ENCODE measurements at regions not wholly inside any gene's neighbourhood (a gene's known extent, or its start where the extent isn't known, plus 50 kb on each side); places are given as distances from the start of the nearest gene placed in this dataset.
"Not testable (repeated sequence)": the region's sequence is repeated elsewhere in the genome, so short reads cannot be mapped to it uniquely, and the experiment has no call there.

DNA sequence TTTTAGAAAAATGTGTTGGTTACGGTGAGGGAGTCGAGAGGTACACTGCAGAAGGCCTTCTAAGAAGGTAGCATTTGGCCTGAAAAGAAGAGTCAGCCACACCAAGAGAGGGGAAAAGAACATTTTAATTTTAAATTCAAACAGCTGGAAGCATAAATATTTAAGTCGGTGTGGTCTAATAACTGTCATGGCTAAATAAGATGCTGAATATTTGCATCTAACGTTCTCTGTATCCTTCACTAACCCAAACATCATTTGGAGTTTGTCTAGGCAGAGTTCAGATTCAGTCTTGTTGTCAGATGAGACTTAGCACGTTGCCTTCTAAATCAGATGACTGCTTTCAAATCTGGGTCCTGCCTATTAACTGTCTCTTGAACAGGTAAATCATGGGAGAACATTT is 583.3 kb downstream of the DIPK2A start:
- DNase-seq (ENCODE audit: extremely low spot score): no peak
- Histone ChIP-seq H3K27ac (ENCODE audit: low read depth) (no peak overlapping the region), H3K4me3 (ENCODE audit: low read depth, low read length) (no peak overlapping the region), H3K36me3 (ENCODE audit: insufficient read depth) (no peaks in the 10 kb centered on the region), H3K4me1 (ENCODE audit: insufficient read depth) (no peaks in the 10 kb centered on the region)
- WGBS: 69% methylated on average over 5 of the region's 5 CpGs

DNA sequence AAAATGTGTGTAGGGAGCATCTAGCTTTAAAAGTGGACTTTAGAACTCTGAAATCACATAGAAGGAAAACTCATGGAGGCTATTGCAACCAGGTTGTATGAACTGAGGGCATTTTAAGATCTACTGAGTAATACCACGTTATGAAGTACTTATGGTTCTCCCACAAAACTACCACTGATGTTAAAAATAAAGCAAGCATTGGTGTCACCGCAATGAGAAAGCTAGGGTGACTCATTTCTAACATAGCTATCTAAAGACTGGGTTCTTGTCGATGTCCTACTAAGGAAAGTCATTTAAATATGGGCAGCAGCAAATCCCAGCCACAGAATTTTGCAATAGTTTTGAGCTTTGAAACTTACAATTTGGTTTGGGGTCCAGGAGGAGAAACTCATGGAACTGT is 584.8 kb downstream of the DIPK2A start:
- H3K27ac ChIP-seq (ENCODE audit: low read depth): no peak overlapping the region
- no peaks in the 10 kb centered on the region for H3K4me1 ChIP-seq (ENCODE audit: insufficient read depth)
- DNase-seq (ENCODE audit: extremely low spot score): no peak
- H3K36me3 ChIP-seq (ENCODE audit: insufficient read depth): no peaks in the 10 kb centered on the region
- 90% methylated on average over 3 of the region's 3 CpGs for WGBS
- no peak overlapping the region for H3K4me3 ChIP-seq (ENCODE audit: low read depth, low read length)

GRCh38 chr3:144557515-144557914 is 585.9 kb downstream of the DIPK2A start:
- Histone ChIP-seq H3K36me3 (ENCODE audit: insufficient read depth) (no peaks in the 10 kb centered on the region), H3K4me1 (ENCODE audit: insufficient read depth) (no peaks in the 10 kb centered on the region), H3K4me3 (ENCODE audit: low read depth, low read length) (no peak overlapping the region), H3K27ac (ENCODE audit: low read depth) (no peak overlapping the region)
- no peak for DNase-seq (ENCODE audit: extremely low spot score)
- 90% methylated on average over 2 of the region's 2 CpGs for WGBS

DNA sequence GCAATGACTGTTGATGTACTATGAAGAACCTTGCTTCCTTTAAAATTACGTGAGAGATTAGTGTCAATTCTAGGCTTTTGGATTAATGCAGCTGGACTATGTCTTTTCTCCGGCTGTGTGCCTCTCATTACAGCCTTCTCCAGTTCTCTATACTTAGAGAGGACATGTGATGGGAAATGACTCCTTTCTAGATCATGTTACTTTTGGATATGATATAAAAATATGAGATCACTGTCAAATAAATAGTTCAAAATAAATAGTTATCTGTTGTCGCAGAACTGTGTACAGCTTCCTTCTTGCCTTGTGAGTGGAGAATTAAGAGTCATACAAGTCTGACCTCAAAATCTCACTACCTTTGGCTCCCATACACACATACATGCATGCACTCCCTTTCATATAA is 592.4 kb downstream of the DIPK2A start:
- Histone ChIP-seq H3K27ac (ENCODE audit: low read depth) (no peak overlapping the region), H3K4me3 (ENCODE audit: low read depth, low read length) (no peak overlapping the region), H3K36me3 (ENCODE audit: insufficient read depth) (no peaks in the 10 kb centered on the region), H3K4me1 (ENCODE audit: insufficient read depth) (no peaks in the 10 kb centered on the region)
- DNase-seq (ENCODE audit: extremely low spot score): no peak
- 80% methylated on average over 3 of the region's 3 CpGs for whole genome bisulfite sequencing

DNA sequence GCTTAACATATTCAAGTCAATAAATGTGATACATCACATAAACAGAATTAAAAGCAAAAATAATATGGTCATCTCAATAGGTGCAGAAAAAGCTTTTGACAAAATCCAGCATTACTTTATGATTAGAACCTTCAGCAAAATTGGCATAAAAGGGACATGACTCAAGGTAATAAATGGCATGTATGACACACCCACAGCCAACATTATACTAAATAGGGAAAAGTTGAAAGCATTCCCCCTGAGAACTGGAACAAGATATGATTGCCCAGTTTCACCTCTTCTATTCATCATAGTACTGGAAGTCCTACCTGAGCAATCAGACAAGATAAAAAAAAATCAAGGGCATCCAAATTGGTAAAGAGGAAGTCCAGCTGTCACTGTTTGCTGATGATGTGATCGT is 594.7 kb downstream of the DIPK2A start:
- H3K36me3 ChIP-seq (ENCODE audit: insufficient read depth): no peaks in the 10 kb centered on the region
- no peaks in the 10 kb centered on the region for H3K4me1 ChIP-seq (ENCODE audit: insufficient read depth)
- WGBS: 98% methylated on average over 1 of the region's 1 CpG
- no peak for DNase-seq (ENCODE audit: extremely low spot score)
- H3K4me3 ChIP-seq (ENCODE audit: low read depth, low read length): no peak overlapping the region
- H3K27ac ChIP-seq (ENCODE audit: low read depth): no peak overlapping the region

GRCh38 chr3:144569651-144570050 is 598.0 kb downstream of the DIPK2A start:
- 60% methylated on average over 1 of the region's 1 CpG for WGBS
- Histone ChIP-seq H3K36me3 (ENCODE audit: insufficient read depth) (no peaks in the 10 kb centered on the region), H3K4me1 (ENCODE audit: insufficient read depth) (no peaks in the 10 kb centered on the region), H3K27ac (ENCODE audit: low read depth) (no peak overlapping the region), H3K4me3 (ENCODE audit: low read depth, low read length) (no peak overlapping the region)
- no peak for DNase-seq (ENCODE audit: extremely low spot score)

GRCh38 chr3:144583871-144584270 is 612.2 kb downstream of the DIPK2A start:
- no peak for DNase-seq (ENCODE audit: extremely low spot score)
- Histone ChIP-seq H3K4me1 (ENCODE audit: insufficient read depth) (no peaks in the 10 kb centered on the region), H3K27ac (ENCODE audit: low read depth) (no peak overlapping the region), H3K36me3 (ENCODE audit: insufficient read depth) (no peaks in the 10 kb centered on the region), H3K4me3 (ENCODE audit: low read depth, low read length) (no peak overlapping the region)
- 38% methylated on average over 1 of the region's 1 CpG for WGBS

DNA sequence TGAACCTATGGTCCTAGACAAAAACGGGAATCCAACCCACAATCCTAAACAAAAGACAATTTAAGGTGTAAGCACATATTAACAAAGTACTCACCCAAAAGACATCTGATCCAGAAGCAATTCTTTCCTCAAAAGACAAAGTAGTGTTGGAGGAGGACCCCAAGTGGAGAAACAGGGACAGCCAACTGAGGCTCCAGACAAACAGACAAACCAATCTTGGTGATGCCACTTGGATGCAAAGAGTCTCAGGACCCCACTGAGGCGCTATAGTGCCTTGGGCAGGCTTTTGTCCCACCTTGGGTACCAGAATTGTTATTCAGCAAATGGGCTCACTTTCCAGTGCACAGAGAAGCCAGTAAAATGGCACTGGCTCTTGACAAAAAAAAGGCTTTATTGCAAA is 613.8 kb downstream of the DIPK2A start:
- Histone ChIP-seq H3K27ac (ENCODE audit: low read depth) (no peak overlapping the region), H3K36me3 (ENCODE audit: insufficient read depth) (no peaks in the 10 kb centered on the region), H3K4me1 (ENCODE audit: insufficient read depth) (no peaks in the 10 kb centered on the region), H3K4me3 (ENCODE audit: low read depth, low read length) (no peak overlapping the region)
- WGBS: 96% methylated on average over 2 of the region's 2 CpGs
- DNase-seq (ENCODE audit: extremely low spot score): no peak

DNA sequence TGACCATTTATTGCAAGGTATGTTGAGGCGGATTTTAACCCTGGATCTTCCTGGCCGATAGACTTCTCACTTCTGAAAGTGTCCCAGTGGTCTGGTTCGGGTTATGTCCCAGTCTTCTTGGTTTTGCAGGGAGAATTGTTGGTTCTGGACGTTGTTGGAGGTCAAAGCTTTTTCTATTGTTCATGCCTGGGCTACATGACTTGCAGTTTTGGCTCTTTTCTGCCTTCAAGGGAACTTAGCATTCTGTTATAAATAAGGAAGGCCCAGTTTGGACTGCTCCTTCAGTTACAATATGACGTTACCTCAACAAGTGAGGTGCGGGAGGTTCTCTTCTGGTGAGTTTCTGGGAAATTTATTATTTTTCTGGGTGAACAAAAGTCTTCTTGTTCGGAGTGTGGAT is 614.3 kb downstream of the DIPK2A start:
- no peaks in the 10 kb centered on the region for H3K4me1 ChIP-seq (ENCODE audit: insufficient read depth)
- H3K4me3 ChIP-seq (ENCODE audit: low read depth, low read length): no peak overlapping the region
- WGBS: 93% methylated on average over 7 of the region's 7 CpGs
- H3K36me3 ChIP-seq (ENCODE audit: insufficient read depth): no peaks in the 10 kb centered on the region
- DNase-seq (ENCODE audit: extremely low spot score): no peak
- no peak overlapping the region for H3K27ac ChIP-seq (ENCODE audit: low read depth)

DNA sequence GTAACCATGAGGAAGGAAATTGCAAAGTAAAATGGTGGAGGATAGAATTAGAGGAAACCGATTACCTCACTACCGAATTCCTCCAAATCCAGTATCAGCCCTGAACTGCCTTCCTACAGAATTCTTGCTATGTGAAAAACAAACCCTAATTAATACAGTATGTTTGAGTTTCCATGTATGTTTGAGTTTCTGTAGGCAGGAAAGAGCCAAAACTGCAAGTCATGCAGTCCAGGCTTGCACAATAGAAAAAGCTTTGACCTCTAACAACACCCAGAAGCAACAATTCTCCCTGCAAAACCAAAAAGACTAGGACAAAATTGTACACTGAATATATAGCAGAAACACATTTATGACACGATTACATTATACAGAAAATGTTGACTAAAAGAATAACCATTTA is 614.8 kb downstream of the DIPK2A start:
- WGBS: 92% methylated on average over 3 of the region's 3 CpGs
- Histone ChIP-seq H3K4me1 (ENCODE audit: insufficient read depth) (no peaks in the 10 kb centered on the region), H3K36me3 (ENCODE audit: insufficient read depth) (no peaks in the 10 kb centered on the region), H3K27ac (ENCODE audit: low read depth) (no peak overlapping the region), H3K4me3 (ENCODE audit: low read depth, low read length) (no peak overlapping the region)
- DNase-seq (ENCODE audit: extremely low spot score): no peak

GRCh38 chr3:144590854-144591253 is 619.2 kb downstream of the DIPK2A start:
- 49% methylated on average over 2 of the region's 2 CpGs for WGBS

DNA sequence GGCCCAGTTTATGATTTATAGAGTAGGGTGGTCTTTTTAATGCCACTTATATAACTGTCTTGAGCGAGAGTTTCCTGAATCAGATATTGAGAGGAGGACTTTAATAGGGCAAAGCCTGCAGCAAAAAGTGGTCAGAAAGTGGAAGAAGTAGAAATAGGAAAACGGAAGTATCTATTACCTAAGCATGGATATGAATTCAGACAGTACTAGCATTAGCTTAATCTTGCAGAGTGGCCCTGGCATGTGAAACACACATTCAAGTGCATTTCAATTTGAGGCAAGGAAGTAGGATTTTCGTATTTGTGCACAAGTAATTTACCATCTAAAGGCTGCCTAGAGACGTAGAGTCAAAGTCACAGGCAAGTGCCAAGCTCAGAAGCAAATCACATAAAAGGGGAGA is 622.3 kb downstream of the DIPK2A start:
- WGBS: 80% methylated on average over 4 of the region's 4 CpGs
- no peak overlapping the region for H3K4me3 ChIP-seq (ENCODE audit: low read depth, low read length)
- no peak overlapping the region for H3K27ac ChIP-seq (ENCODE audit: low read depth)
- no peaks in the 10 kb centered on the region for H3K4me1 ChIP-seq (ENCODE audit: insufficient read depth)
- no peak for DNase-seq (ENCODE audit: extremely low spot score)
- H3K36me3 ChIP-seq (ENCODE audit: insufficient read depth): no peaks in the 10 kb centered on the region

More at GRCh38 chr3:144590854-144591253, 619.2 kb downstream of the DIPK2A start:
- DNase-seq (ENCODE audit: extremely low spot score): no peak
- no peaks in the 10 kb centered on the region for H3K4me1 ChIP-seq (ENCODE audit: insufficient read depth)
- no peak overlapping the region for H3K4me3 ChIP-seq (ENCODE audit: low read depth, low read length)
- no peaks in the 10 kb centered on the region for H3K36me3 ChIP-seq (ENCODE audit: insufficient read depth)
- H3K27ac ChIP-seq (ENCODE audit: low read depth): no peak overlapping the region

GRCh38 chr3:144620236-144620635 is 648.6 kb downstream of the DIPK2A start:
- H3K36me3 ChIP-seq (ENCODE audit: insufficient read depth); H3K4me3 ChIP-seq (ENCODE audit: low read depth, low read length); H3K27ac ChIP-seq (ENCODE audit: low read depth); H3K4me1 ChIP-seq (ENCODE audit: insufficient read depth); DNase-seq (ENCODE audit: extremely low spot score): not testable (repeated sequence)
- 91% methylated on average over 7 of the region's 7 CpGs for WGBS

DNA sequence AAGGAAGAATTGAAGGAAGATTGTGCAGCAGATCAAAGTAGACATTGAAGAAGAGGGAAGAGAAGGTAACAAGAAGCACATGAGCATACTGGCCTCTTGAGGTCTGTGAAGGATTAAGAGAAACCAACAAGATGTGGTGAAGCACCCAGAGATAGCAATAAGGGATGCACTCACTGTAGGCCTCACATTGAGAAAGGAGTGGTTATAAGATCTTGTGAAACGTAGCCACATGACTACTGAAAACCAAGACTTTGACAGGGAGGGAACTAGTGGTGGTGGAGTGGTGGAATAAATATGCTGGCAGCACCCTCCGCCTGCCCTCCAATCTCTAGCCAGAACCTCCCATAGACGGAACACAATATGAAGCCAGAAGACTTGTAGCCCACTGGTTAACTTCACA is 651.2 kb downstream of the DIPK2A start:
- no peak overlapping the region for H3K27ac ChIP-seq (ENCODE audit: low read depth)
- no peak for DNase-seq (ENCODE audit: extremely low spot score)
- H3K36me3 ChIP-seq (ENCODE audit: insufficient read depth): no peaks in the 10 kb centered on the region
- 80% methylated on average over 3 of the region's 3 CpGs for WGBS
- H3K4me3 ChIP-seq (ENCODE audit: low read depth, low read length): no peak overlapping the region
- no peaks in the 10 kb centered on the region for H3K4me1 ChIP-seq (ENCODE audit: insufficient read depth)

DNA sequence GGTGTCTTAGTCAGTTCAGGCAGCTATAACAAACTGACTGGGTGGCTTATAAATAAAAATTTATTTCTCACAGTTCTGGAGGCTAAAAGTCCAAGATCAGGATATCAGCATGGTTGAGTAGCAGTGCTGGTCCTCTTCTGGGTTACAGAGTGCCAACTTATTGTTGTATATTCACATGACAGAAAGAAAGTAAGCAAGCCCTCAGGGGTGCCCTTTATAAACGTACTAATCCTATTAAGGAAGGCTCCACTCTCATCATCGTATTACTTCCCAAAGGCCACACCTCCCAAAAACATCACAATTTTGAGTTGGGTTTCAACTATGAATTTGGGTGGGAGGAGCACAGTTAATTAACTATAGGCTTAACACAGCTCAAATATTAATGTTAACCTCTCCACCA is 653.0 kb downstream of the DIPK2A start:
- H3K4me1 ChIP-seq (ENCODE audit: insufficient read depth): no peaks in the 10 kb centered on the region
- no peak overlapping the region for H3K4me3 ChIP-seq (ENCODE audit: low read depth, low read length)
- WGBS: 69% methylated on average over 2 of the region's 2 CpGs
- no peak for DNase-seq (ENCODE audit: extremely low spot score)
- no peaks in the 10 kb centered on the region for H3K36me3 ChIP-seq (ENCODE audit: insufficient read depth)
- H3K27ac ChIP-seq (ENCODE audit: low read depth): no peak overlapping the region

Data from urinary bladder (tissue), 3 donors.